ENCODE measurements at regions not wholly inside any gene's neighbourhood (a gene's known extent, or its start where the extent isn't known, plus 50 kb on each side); places are given as distances from the start of the nearest gene placed in this dataset.

DNA sequence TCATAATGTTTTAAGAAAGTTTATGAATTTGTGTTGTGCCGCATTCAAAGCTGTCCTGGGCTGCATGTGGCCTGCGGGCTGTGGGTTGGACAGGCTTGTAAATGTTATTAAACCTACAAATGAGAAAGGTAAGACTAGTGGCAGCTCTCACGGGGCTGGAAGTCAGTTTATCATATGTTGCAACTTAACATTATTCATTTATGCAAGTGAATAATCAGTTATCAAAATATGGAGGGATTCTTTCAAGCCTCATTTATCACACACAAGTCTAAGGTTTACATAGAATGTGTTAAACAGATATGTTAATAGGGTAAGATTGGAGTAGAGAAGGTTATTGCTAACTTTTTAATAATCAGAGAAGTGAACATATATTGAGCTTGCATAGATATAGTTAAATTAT is 442.5 kb upstream of the RGS6 start:
- Histone ChIP-seq H2AFZ (ENCODE audit: low read depth, low read length) (no peak overlapping the region), H3K4me3 (no peak overlapping the region), H3K4me1 (replicated peaks in 1 of 2; ENCODE audit: control insufficient read depth in 2 of 2, insufficient read depth in 2 of 2, low read length in 2 of 2) (peaks cover 0 to 6% of the 10 kb centered on the region in 2 experiments; a peak in 3 of 5 replicates), H3K9me1 (ENCODE audit: control insufficient read depth, insufficient read depth, low read length) (no peaks in the 10 kb centered on the region), H3K27me3 (ENCODE audit: control insufficient read depth in 2 of 2, insufficient read depth in 2 of 2, low read length in 2 of 2) (no peaks in the 10 kb centered on the region), H3K27ac (ENCODE audit: extremely low read depth, low read depth, low read length) (no peak overlapping the region), H3K9ac (ENCODE audit: insufficient read depth in 1 of 2, low read depth in 2 of 2, low read length in 2 of 2) (no peak overlapping the region), H3K9me3 (replicated peaks; ENCODE audit: control insufficient read depth, insufficient read depth, low read depth, low read length) (no peaks in the 10 kb centered on the region), H3K4me2 (ENCODE audit: insufficient read depth, low read length) (no peak overlapping the region), H3K79me2 (ENCODE audit: control insufficient read depth, insufficient read depth, low read length) (no peaks in the 10 kb centered on the region), H4K20me1 (replicated peaks; ENCODE audit: control insufficient read depth, insufficient read depth, low read length) (no peaks in the 10 kb centered on the region), H3K36me3 (ENCODE audit: control insufficient read depth, insufficient read depth, low read length) (no peaks in the 10 kb centered on the region)
- WGBS (ENCODE audit: insufficient coverage, low coverage, missing lambda C conversion rate), result 93% methylated on average over 3 of the region's 3 CpGs
- FAIRE-seq (no peak), DNase-seq (ENCODE audit: extremely low read depth in 1 of 4, low spot score in 3 of 4) (no peak), ATAC-seq (no peak)
- intact Hi-C loops (cut with micrococcal nuclease), result loop anchor here (10.0 kb wide), 1 partner anchor 165 kb away; the partner anchor contains the start of gene SIPA1L1
- in situ Hi-C loops (cut with MboI), result no loop called here
- BruUV-seq (replicated peaks), result no TSS peak
- POLR2A ChIA-PET, result no interaction called here
- CTCF ChIA-PET (ENCODE audit: low intra/inter-chr PET ratio), result no interaction called here
- TF ChIP-seq ZNF512 (tag; IDR thresholded peaks at IDR 0.05) (no peak), HEY1 (CRISPR knock-in tag; IDR thresholded peaks at IDR 0.05; ENCODE audit: borderline replicate concordance) (no peak), CCAR2 (IDR thresholded peaks at IDR 0.05; ENCODE audit: low read depth, low read length) (no peak), USF1 (CRISPR knock-in tag; IDR thresholded peaks at IDR 0.05) (no peak), ATF4 (CRISPR knock-in tag; IDR thresholded peaks at IDR 0.05) (no peak), GABPA (tag; conservative IDR thresholded peaks at IDR 0.05; ENCODE audit: low read depth) (no peak), CHD2 (IDR thresholded peaks at IDR 0.05; ENCODE audit: low read depth, low read length) (no peak), NR1H2 (CRISPR knock-in tag; IDR thresholded peaks at IDR 0.05) (no peak), MAFF (IDR thresholded peaks at IDR 0.05; ENCODE audit: low read length) (no peak), KAT7 (CRISPR knock-in tag; IDR thresholded peaks at IDR 0.05; ENCODE audit: borderline replicate concordance) (no peak), ZNF785 (CRISPR knock-in tag; IDR thresholded peaks at IDR 0.05) (no peak), ZNF57 (CRISPR knock-in tag; IDR thresholded peaks at IDR 0.05) (no peak), BRD4 (IDR thresholded peaks at IDR 0.05) (no peak), ZBTB2 (IDR thresholded peaks at IDR 0.05) (no peak), ASH1L (IDR thresholded peaks at IDR 0.05; ENCODE audit: borderline replicate concordance, low read depth, partially characterized antibody) (no peak)
- TF ChIP-seq, protein P1, sequence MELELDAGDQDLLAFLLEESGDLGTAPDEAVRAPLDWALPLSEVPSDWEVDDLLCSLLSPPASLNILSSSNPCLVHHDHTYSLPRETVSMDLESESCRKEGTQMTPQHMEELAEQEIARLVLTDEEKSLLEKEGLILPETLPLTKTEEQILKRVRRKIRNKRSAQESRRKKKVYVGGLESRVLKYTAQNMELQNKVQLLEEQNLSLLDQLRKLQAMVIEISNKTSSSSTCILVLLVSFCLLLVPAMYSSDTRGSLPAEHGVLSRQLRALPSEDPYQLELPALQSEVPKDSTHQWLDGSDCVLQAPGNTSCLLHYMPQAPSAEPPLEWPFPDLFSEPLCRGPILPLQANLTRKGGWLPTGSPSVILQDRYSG (tag; conservative IDR thresholded peaks at IDR 0.05; ENCODE audit: low read depth), result no peak
- TF ChIP-seq, protein P2, sequence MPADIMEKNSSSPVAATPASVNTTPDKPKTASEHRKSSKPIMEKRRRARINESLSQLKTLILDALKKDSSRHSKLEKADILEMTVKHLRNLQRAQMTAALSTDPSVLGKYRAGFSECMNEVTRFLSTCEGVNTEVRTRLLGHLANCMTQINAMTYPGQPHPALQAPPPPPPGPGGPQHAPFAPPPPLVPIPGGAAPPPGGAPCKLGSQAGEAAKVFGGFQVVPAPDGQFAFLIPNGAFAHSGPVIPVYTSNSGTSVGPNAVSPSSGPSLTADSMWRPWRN (IDR thresholded peaks at IDR 0.05; ENCODE audit: low read depth), result no peak

Data from K562 (cell line).